SU-DHL-6 (cell line): ENCODE measurements at regions not wholly inside any gene's neighbourhood (a gene's known extent, or its start where the extent isn't known, plus 50 kb on each side); places are given as distances from the start of the nearest gene placed in this dataset.

Source experiments
- H2AFZ ChIP-seq: fragments of 200-600 bp; sonication (generic); 2 replicates; pipeline ENCODE4 v1.6.1; 2014; ENCODE audit warnings: low read depth, mild to moderate bottlenecking, moderate library complexity, mixed read lengths, antibody characterized with exemption, low read length; ENCODE audit not compliant: severe bottlenecking
- H3F3A ChIP-seq: fragments of 200-600 bp; shearing (Covaris generic); 2 replicates; pipeline ENCODE4 v1.6.0; 2016; ENCODE audit warnings: antibody characterized with exemption, mild to moderate bottlenecking; ENCODE audit not compliant: insufficient read depth
- H3K27ac ChIP-seq: fragments of 200-600 bp; sonication (generic); 2 replicates; pipeline ENCODE4 v1.5.1; 2016; ENCODE audit warnings: low read depth, mild to moderate bottlenecking, low read length, moderate library complexity, mixed read lengths
- H3K27me3 ChIP-seq: fragments of 200-600 bp; sonication (generic), shearing (Covaris generic); 2 replicates; pipeline ENCODE4 v1.6.0; 2014; ENCODE audit warnings: mild to moderate bottlenecking, low read length
- H3K36me3 ChIP-seq: fragments of 200-600 bp; sonication (generic); 2 replicates; pipeline ENCODE4 v1.6.1; 2014; ENCODE audit warnings: mild to moderate bottlenecking, low read length, mixed read lengths
- H3K4me2 ChIP-seq: fragments of 300-600, 200-600 bp; shearing (Covaris generic), sonication (generic); 2 replicates; pipeline ENCODE4 v1.6.0; 2014; ENCODE audit warnings: low read length, low read depth, mild to moderate bottlenecking; ENCODE audit not compliant: poor library complexity, severe bottlenecking
- H3K4me3 ChIP-seq: fragments of 200-600 bp; sonication (generic); 2 replicates; pipeline ENCODE4 v1.5.1; 2014; ENCODE audit warnings: antibody characterized with exemption, low read length, mild to moderate bottlenecking, mixed read lengths; ENCODE audit not compliant: insufficient read depth, poor library complexity, severe bottlenecking
- H3K79me2 ChIP-seq: fragments of 200-600 bp; sonication (generic); 2 replicates; pipeline ENCODE4 v1.6.1; 2014; ENCODE audit warnings: mild to moderate bottlenecking, low read length, moderate library complexity; ENCODE audit not compliant: insufficient read depth
- H3K9ac ChIP-seq: fragments of 200-600 bp; sonication (generic); 2 replicates; pipeline ENCODE4 v1.7.0; 2014; ENCODE audit warnings: mild to moderate bottlenecking, low read length
- H3K9me2 ChIP-seq: fragments of 200-600 bp; sonication (generic); replicated peaks from 2 replicates; pipeline ENCODE4 v1.6.1; 2014; ENCODE audit warnings: low read length; ENCODE audit not compliant: insufficient read depth
- H3K9me3 ChIP-seq: fragments of 200-600 bp; sonication (generic); 2 replicates; pipeline ENCODE4 v1.6.1; 2014; ENCODE audit warnings: low read length, mixed read lengths; ENCODE audit not compliant: insufficient read depth
- H4K20me1 ChIP-seq: fragments of 200-600 bp; sonication (generic); 2 replicates; pipeline ENCODE4 v1.6.1; 2014; ENCODE audit warnings: low read depth, mild to moderate bottlenecking, antibody characterized with exemption, low read length, moderate library complexity, mixed read lengths
- CTCF ChIP-seq: fragments of 200-600 bp; sonication (generic); IDR thresholded peaks from one replicate; pipeline ENCODE4 v1.5.1; 2017; ENCODE audit warnings: antibody characterized with exemption, mild to moderate bottlenecking, low read length, moderate library complexity; ENCODE audit not compliant: insufficient read depth, poor library complexity, severe bottlenecking
- EZH2phosphoT487 ChIP-seq: fragments of 200-600 bp; sonication (generic), shearing (Covaris generic); conservative IDR thresholded peaks from 2 replicates; pipeline ENCODE4 v1.6.1; 2018; ENCODE audit warnings: mild to moderate bottlenecking, antibody characterized with exemption, low read length, moderate library complexity, mixed read lengths

GRCh38 chr6:167499161-167499660 is 174.3 kb downstream of the TTLL2 start:
- Histone ChIP-seq H4K20me1 (no peaks in the 10 kb centered on the region), H3K9me2 (no peaks in the 10 kb centered on the region), H3K27ac (no peak overlapping the region), H2AFZ (no peak overlapping the region), H3K36me3 (no peaks in the 10 kb centered on the region), H3K27me3 (no peaks in the 10 kb centered on the region), H3K9me3 (no peaks in the 10 kb centered on the region), H3K79me2 (no peaks in the 10 kb centered on the region), H3K4me3 (no peak overlapping the region), H3K4me2 (no peak overlapping the region), H3K9ac (no peak overlapping the region), H3F3A (no peaks in the 10 kb centered on the region)
- TF ChIP-seq CTCF = no peak
- no peak for TF ChIP-seq EZH2phosphoT487

GRCh38 chr6:167500961-167501360 is 176.1 kb downstream of the TTLL2 start:
- Histone ChIP-seq H3K4me3 (no peak overlapping the region), H3K27ac (no peak overlapping the region), H3K4me2 (no peak overlapping the region), H3K9ac (no peak overlapping the region), H3K27me3 (no peaks in the 10 kb centered on the region), H2AFZ (no peak overlapping the region), H3K79me2 (no peaks in the 10 kb centered on the region), H4K20me1 (no peaks in the 10 kb centered on the region), H3K36me3 (no peaks in the 10 kb centered on the region), H3F3A (no peaks in the 10 kb centered on the region), H3K9me2 (no peaks in the 10 kb centered on the region), H3K9me3 (no peaks in the 10 kb centered on the region)
- TF ChIP-seq EZH2phosphoT487 (no peak), CTCF (no peak)

- Histone ChIP-seq H3K4me3 (no peak overlapping the region), H3F3A (no peaks in the 10 kb centered on the region), H3K27me3 (no peaks in the 10 kb centered on the region), H3K4me2 (no peak overlapping the region), H3K36me3 (no peaks in the 10 kb centered on the region), H3K9ac (no peak overlapping the region), H3K9me3 (no peaks in the 10 kb centered on the region), H3K79me2 (no peaks in the 10 kb centered on the region), H3K27ac (no peak overlapping the region), H4K20me1 (no peaks in the 10 kb centered on the region), H3K9me2 (no peaks in the 10 kb centered on the region), H2AFZ (no peak overlapping the region)
- TF ChIP-seq EZH2phosphoT487 (no peak), CTCF (no peak)
Observed at GRCh38 chr6:167501831-167502385, 177.0 kb downstream of the TTLL2 start.
